ENCODE measurements at regions not wholly inside any gene's neighbourhood (a gene's known extent, or its start where the extent isn't known, plus 50 kb on each side); places are given as distances from the start of the nearest gene placed in this dataset.
A peak's percentile ranks its signal among the peaks of the same experiment; 100 is the strongest.

GRCh38 chr6:130507666-130508028 lies 141.8 kb downstream of the TMEM200A start:
- BruUV-seq (replicated peaks), result no TSS peak
- no peak overlapping the region for H3K4me3 ChIP-seq
- no peaks in the 10 kb centered on the region for H3K9me3 ChIP-seq (replicated peaks; ENCODE audit: control insufficient read depth, insufficient read depth, low read depth, low read length)
- no peaks in the 10 kb centered on the region for H3K9me1 ChIP-seq (ENCODE audit: control insufficient read depth, insufficient read depth, low read length)
- ATAC-seq (no peak), FAIRE-seq (no peak), DNase-seq (ENCODE audit: extremely low read depth in 1 of 4, low spot score in 3 of 4) (no peak)
- H3K79me2 ChIP-seq (ENCODE audit: control insufficient read depth, insufficient read depth, low read length), result no peaks in the 10 kb centered on the region
- intact Hi-C loops (cut with micrococcal nuclease), result no loop called here
- H3K36me3 ChIP-seq (ENCODE audit: control insufficient read depth, insufficient read depth, low read length), result no peaks in the 10 kb centered on the region
- no peaks in the 10 kb centered on the region for H3K27me3 ChIP-seq (ENCODE audit: control insufficient read depth in 2 of 2, insufficient read depth in 2 of 2, low read length in 2 of 2)
- H3K9ac ChIP-seq (ENCODE audit: insufficient read depth in 1 of 2, low read depth in 2 of 2, low read length in 2 of 2), result no peak overlapping the region
- H3K27ac ChIP-seq (ENCODE audit: extremely low read depth, low read depth, low read length), result no peak overlapping the region
- POLR2A ChIA-PET, result no interaction called here
- in situ Hi-C loops (cut with MboI), result no loop called here
- WGBS (ENCODE audit: insufficient coverage, low coverage, missing lambda C conversion rate), result 2% methylated on average over 4 of the region's 4 CpGs
- no peak for TF ChIP-seq BACH1 (tag; IDR thresholded peaks at IDR 0.05)
- TF ChIP-seq SAP30 (IDR thresholded peaks at IDR 0.05; ENCODE audit: borderline replicate concordance, insufficient read depth, low read depth, low read length, poor library complexity, severe bottlenecking), result no peak
- no peaks in the 10 kb centered on the region for H4K20me1 ChIP-seq (replicated peaks; ENCODE audit: control insufficient read depth, insufficient read depth, low read length)
- no peak overlapping the region for H3K4me2 ChIP-seq (ENCODE audit: insufficient read depth, low read length)
- no peaks in the 10 kb centered on the region for H3K4me1 ChIP-seq (replicated peaks in 1 of 2; ENCODE audit: control insufficient read depth in 2 of 2, insufficient read depth in 2 of 2, low read length in 2 of 2)
- no peak overlapping the region for H2AFZ ChIP-seq (ENCODE audit: low read depth, low read length)
- CTCF ChIA-PET (ENCODE audit: low intra/inter-chr PET ratio), result no interaction called here

GRCh38 chr6:130513770-130514169 lies 148.0 kb downstream of the TMEM200A start:
- Histone ChIP-seq H3K9me1 (ENCODE audit: control insufficient read depth, insufficient read depth, low read length) (no peaks in the 10 kb centered on the region), H3K9me3 (replicated peaks; ENCODE audit: control insufficient read depth, insufficient read depth, low read depth, low read length) (no peaks in the 10 kb centered on the region), H4K20me1 (replicated peaks; ENCODE audit: control insufficient read depth, insufficient read depth, low read length) (no peaks in the 10 kb centered on the region), H2AFZ (ENCODE audit: low read depth, low read length) (no peak overlapping the region), H3K4me1 (replicated peaks in 1 of 2; ENCODE audit: control insufficient read depth in 2 of 2, insufficient read depth in 2 of 2, low read length in 2 of 2) (no peaks in the 10 kb centered on the region), H3K36me3 (ENCODE audit: control insufficient read depth, insufficient read depth, low read length) (no peaks in the 10 kb centered on the region), H3K27ac (ENCODE audit: extremely low read depth, low read depth, low read length) (no peak overlapping the region), H3K4me3 (no peak overlapping the region), H3K79me2 (ENCODE audit: control insufficient read depth, insufficient read depth, low read length) (no peaks in the 10 kb centered on the region), H3K4me2 (ENCODE audit: insufficient read depth, low read length) (no peak overlapping the region), H3K9ac (ENCODE audit: insufficient read depth in 1 of 2, low read depth in 2 of 2, low read length in 2 of 2) (no peak overlapping the region), H3K27me3 (ENCODE audit: control insufficient read depth in 2 of 2, insufficient read depth in 2 of 2, low read length in 2 of 2) (no peaks in the 10 kb centered on the region)
- DNase-seq (ENCODE audit: extremely low read depth in 1 of 4, low spot score in 3 of 4) (peak in 2 of 4 experiments; percentile 6 to 14), FAIRE-seq (no peak), ATAC-seq (no peak)
- in situ Hi-C loops (cut with MboI) (no loop called here), intact Hi-C loops (cut with micrococcal nuclease) (no loop called here)
- 3% methylated on average over 3 of the region's 3 CpGs for WGBS (ENCODE audit: insufficient coverage, low coverage, missing lambda C conversion rate)
- POLR2A ChIA-PET, result no interaction called here
- CTCF ChIA-PET (ENCODE audit: low intra/inter-chr PET ratio), result no interaction called here
- BruUV-seq (replicated peaks), result no TSS peak
- TF ChIP-seq TAL1 (IDR thresholded peaks at IDR 0.05) (peak; percentile 24; the same call in 1 of the 2 replicates), EWSR1 (IDR thresholded peaks at IDR 0.05; ENCODE audit: borderline replicate concordance, low read depth, partially characterized antibody) (no peak), TEAD4 (IDR thresholded peaks at IDR 0.05; ENCODE audit: low read length) (peak; percentile 66; the same call in 1 of the 2 replicates), TEAD4 (CRISPR knock-in tag; IDR thresholded peaks at IDR 0.05; ENCODE audit: borderline replicate concordance) (no peak), MEIS2 (IDR thresholded peaks at IDR 0.05; ENCODE audit: partially characterized antibody) (peak; percentile 77), CHD4 (IDR thresholded peaks at IDR 0.05; ENCODE audit: insufficient read depth, insufficient replicate concordance, low read depth, low read length, poor library complexity, severe bottlenecking) (no peak), ZBTB17 (CRISPR knock-in tag; IDR thresholded peaks at IDR 0.05) (peak; percentile 93), ZEB2 (IDR thresholded peaks at IDR 0.05) (peak; percentile 41; the same call in 1 of the 2 replicates), E2F1 (CRISPR knock-in tag; IDR thresholded peaks at IDR 0.05) (no peak), CBFA2T3 (IDR thresholded peaks at IDR 0.05) (peak; percentile 45; the same call in 1 of the 2 replicates), ETV1 (tag; conservative IDR thresholded peaks at IDR 0.05; ENCODE audit: low read depth) (peak; percentile 25; the same call in 1 of the 2 replicates), BMI1 (IDR thresholded peaks at IDR 0.05; ENCODE audit: low read length) (no peak)
- TF ChIP-seq, protein P1, sequence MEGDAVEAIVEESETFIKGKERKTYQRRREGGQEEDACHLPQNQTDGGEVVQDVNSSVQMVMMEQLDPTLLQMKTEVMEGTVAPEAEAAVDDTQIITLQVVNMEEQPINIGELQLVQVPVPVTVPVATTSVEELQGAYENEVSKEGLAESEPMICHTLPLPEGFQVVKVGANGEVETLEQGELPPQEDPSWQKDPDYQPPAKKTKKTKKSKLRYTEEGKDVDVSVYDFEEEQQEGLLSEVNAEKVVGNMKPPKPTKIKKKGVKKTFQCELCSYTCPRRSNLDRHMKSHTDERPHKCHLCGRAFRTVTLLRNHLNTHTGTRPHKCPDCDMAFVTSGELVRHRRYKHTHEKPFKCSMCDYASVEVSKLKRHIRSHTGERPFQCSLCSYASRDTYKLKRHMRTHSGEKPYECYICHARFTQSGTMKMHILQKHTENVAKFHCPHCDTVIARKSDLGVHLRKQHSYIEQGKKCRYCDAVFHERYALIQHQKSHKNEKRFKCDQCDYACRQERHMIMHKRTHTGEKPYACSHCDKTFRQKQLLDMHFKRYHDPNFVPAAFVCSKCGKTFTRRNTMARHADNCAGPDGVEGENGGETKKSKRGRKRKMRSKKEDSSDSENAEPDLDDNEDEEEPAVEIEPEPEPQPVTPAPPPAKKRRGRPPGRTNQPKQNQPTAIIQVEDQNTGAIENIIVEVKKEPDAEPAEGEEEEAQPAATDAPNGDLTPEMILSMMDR (IDR thresholded peaks at IDR 0.05 in 2 of 3, conservative IDR thresholded peaks at IDR 0.05 in 1 of 3; ENCODE audit: insufficient read depth in 2 of 3, low read depth in 1 of 3, low read length in 3 of 3), result no peak
